ENCODE measurements at regions not wholly inside any gene's neighbourhood (a gene's known extent, or its start where the extent isn't known, plus 50 kb on each side); places are given as distances from the start of the nearest gene placed in this dataset.
A peak's percentile ranks its signal among the peaks of the same experiment; 100 is the strongest.

GRCh38 chr6:43980004-43980795 is 147.1 kb downstream of the MRPL14 start:
- no peak for DNase-seq

DNA sequence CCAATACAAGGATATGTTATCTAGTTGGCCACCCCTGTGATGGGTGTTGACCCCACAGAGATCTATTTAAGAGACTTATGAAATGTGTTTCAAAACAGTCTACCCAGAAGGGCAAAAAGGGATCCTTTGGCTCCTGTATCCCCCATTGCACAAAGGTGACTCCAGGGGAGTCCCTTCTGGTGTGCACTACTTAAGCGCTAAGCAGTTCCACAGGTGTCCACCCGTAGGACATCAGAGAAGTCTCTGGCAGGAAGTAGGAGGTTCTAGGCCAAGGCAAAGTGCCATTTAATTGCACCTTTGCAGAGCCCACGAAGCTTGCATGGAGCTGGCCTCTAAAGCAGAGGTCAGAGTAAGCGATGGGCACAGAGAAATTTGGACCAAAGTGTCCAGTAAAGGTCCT is 147.7 kb downstream of the MRPL14 start:
- no peak for DNase-seq

GRCh38 chr6:43978473-43979346 is 148.5 kb downstream of the MRPL14 start:
- no peak for DNase-seq

- peak in 1 of 2 donors; percentile 48 for DNase-seq
Observed at GRCh38 chr6:43977404-43978111, 149.7 kb downstream of the MRPL14 start.

DNA sequence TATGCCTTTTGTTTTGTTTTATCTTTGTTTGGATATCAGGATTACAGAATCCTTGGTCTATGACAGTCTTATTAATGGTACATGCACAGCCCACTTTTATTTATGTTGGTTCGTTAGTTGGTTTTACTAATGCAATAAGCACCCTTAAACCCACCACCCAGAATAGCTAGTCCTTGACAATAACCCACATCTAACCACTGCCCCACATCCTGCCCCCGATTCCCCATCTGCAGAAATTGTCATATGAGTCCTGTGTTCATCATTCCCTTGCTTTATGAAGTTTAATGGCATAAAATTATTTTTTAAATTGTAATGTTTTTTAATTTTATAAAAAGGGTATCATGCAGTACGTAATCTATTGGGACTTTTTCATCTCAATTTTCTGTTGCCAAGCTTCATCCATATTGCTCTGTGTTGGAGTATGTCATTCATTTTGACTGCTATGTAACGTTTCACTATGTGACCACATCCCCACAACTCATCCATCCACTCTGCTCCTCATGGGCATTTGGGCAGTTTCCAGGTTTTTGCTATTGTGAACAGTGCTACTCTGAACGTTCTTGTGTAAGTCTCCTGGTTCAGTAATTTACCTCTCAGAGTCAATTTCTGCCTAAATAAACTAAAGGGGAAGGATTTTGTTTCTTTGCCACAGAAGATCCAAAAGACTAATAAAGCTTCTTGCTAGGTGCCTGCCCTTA is 150.4 kb downstream of the MRPL14 start:
- DNase-seq, result no peak

- DNase-seq, result no peak
Observed at GRCh38 chr6:43974643-43975230, 152.5 kb downstream of the MRPL14 start.

DNA sequence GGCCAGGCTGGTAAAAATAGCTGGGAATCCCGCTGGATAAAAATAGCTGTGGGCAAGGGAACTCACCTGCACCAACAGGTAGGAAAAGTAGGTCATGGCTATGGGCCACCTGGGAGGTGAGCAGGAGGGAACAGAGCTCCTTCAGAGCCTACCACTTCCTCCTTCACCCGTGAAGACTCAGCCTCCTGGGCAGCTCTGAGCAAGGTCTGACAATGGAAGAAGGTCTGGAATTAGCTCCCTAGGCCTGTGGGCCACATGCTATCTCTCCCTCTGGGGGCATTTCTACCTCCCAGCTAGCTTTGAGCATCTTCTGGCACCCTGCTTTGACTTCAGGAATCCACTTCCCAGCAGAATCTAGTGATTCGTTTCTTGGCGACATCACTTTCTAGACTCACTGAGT is 153.9 kb downstream of the MRPL14 start:
- DNase-seq, result no peak

DNA sequence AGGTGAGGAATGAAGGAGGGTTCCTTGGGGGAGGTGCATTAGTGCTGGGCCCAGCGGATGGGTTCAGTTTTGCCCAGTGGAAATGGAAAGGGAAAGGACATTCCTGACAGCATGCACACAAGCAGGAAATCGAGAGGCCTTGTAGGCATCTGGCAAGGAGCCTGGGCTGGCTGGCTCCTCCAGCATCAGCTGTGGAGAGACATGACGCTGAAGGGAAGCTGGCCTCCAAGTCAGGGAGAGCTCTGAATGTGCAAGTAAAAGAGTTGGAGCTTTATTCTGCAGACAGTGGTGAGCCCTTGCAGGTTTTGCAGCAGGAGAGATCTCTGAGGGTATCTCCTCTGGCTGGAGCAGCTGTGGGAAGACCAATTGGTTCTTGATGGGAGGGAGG is 154.3 kb downstream of the MRPL14 start:
- no peak for DNase-seq

GRCh38 chr6:43972179-43972912 is 154.9 kb downstream of the MRPL14 start:
- DNase-seq, result no peak

DNA sequence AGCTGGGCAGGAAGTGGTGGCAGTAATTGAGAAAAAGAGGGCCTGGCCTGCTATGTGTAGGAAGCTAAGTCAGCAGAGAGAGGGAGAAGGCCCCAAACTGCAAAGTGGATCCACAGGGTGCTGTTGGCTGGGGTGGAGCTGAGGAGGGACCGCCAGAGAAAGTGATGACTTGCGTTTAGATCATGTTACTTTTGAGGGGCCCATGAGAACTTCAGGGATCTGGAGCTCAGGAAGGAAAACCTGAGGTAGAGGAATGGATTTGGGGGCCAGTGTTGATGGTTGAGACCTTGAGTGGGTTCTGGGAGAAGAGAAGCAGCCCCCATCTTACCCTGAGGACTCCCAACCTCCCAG is 155.5 kb downstream of the MRPL14 start:
- DNase-seq, result no peak

DNA sequence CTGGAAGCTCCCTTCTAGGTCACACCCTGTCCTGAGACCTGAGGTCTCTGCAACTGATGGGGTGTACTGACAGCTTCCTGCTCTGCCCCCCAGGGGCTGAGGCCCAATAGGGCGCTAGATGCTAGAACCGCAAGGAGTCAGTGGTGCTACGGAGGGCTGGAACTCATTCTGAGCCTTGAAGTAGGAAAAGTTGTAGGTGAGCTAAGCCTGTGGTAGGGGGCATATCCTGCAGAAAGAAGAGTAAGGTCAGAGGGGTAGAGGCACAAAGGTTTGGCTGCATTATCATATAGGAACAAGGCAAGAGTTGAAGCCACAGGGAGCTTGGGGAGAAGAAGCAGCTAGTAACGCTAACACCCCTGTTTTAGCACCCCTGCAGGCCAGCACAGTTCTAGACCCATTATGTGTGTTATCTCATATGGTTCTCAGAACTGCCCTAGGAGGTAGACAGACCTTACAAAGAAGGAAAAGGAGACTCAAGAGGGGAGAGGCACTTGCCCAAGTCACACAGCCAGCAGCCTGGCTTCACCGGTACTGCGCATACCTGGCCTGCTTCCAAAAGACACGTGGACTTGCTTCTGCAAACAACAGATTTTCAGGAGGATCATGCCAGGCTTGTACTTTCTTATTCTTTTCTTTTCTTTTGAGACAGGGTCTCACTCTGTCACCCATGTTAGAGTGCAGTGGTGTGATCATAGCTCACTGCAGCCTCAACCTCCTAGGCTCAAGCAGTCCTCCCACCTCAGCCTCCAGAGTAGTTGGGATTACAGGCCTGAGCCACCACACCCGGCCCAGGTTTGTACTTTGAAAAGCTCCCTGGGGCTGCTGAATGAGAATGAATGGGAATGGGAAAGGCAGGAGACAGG is 156.1 kb downstream of the MRPL14 start:
- DNase-seq, result no peak

DNA sequence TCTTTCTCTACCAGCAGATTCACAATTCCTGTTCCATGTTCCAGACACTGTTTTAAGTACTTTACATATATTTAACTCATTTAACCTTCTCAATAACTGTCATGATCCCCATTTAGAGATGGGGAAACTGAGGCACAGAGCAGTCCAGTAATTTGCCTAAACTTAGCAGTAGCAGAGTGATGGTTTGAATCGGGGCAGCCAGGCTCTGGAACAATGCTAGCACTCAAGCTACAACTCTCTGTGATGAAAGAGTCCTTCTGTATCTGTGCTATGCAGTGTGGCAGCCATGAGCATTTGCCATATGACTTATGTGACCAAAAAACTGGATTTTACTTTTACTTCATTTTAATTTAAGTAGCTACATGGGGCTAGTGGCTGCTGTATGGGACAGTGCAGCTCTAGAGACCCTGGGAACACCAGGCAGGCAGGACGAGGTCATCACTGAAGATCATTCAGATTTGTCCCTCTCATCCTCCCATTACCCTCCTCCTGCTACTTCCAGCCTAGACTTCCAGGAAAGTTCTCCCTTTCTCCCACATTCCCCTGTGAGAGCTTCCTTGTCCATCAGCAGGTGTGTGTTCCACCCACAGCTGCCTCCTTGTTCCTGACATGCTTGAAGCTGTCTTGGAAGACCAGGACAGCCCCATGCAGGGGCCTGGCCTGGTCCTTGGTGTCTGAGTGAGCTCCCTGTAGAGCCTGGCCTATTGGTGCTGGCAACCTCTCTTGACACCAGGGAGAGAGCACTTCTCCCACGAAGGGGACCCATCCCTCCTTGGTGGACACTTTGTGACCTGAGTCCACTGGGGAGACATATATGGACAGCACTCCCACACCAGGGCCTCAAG is 157.0 kb downstream of the MRPL14 start:
- no peak for DNase-seq

- no peak for DNase-seq
Observed at GRCh38 chr6:43969158-43969981, 157.9 kb downstream of the MRPL14 start.

- no peak for DNase-seq
Observed at GRCh38 chr6:43968110-43968965, 158.9 kb downstream of the MRPL14 start.

GRCh38 chr6:43967719-43968091 is 159.5 kb downstream of the MRPL14 start:
- no peak for DNase-seq

DNA sequence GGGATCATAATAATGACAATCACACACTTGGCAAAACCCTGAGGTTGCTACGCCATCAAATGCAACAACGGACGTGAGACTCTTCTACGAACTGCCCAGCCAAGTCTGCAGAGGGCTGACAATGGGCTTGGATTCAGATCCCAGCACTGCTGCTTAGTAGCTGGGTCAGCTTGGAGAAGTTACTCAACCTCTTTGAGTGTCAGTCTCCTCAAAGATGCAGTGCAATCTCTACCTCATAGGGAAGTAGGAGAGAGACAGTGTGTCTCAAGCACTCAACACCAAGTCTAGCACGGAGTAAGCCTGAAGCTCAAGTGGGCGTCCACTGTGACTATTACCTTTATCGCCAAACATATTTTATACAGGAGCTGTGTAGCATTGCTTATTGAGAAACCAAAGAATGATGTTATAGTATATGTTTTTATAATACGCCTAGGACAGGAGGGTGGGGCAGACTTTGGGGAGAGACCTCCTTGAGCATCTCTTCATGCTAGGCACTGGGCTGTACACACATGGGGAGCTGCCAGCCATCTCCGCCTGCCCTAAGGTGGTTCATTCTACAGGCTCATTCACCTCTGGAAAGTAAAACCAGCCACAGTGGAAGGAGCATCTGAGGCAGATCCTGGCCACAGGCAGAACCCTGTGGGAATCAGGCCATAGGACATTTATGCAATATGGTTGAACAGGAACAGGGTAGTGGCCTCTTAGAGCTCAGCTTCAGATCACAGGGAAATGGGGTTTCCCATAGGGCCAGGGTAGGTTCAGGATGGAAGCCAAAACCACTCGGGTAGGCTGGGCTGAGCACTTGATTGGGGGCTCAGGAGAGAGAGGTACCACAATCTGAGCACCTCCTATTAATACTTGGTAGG is 160.2 kb downstream of the MRPL14 start:
- no peak for DNase-seq

DNA sequence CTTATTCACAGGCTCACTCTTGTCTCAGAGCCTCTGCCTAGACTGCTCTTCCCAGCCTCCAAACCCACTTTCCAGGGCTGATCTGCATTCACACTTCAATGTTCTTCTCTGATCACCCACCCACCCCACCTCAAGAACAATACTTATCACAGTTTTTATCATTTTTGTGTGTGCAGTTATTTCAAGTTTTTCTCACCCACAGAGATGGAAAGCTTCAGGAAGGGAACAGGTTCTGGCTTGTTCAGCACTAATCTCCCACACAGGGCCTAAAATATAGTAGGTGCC is 160.9 kb downstream of the MRPL14 start:
- no peak for DNase-seq

All from bone marrow (tissue), 2 donors.